ENCODE measurements at regions not wholly inside any gene's neighbourhood (a gene's known extent, or its start where the extent isn't known, plus 50 kb on each side); places are given as distances from the start of the nearest gene placed in this dataset.
"Not testable (repeated sequence)": the region's sequence is repeated elsewhere in the genome, so short reads cannot be mapped to it uniquely, and the experiment has no call there.

- DNase-seq, result not testable (repeated sequence)
Observed at GRCh38 chr1:148432318-148432717, 50.8 kb downstream of the PPIAL4G start.

- not testable (repeated sequence) for DNase-seq
Observed at GRCh38 chr1:148429856-148430255, 53.2 kb downstream of the PPIAL4G start.

GRCh38 chr1:148426940-148427611 lies 56.0 kb downstream of the PPIAL4G start:
- DNase-seq, result peak in 1 of 5 experiments; percentile 57

GRCh38 chr1:148426385-148426784 lies 56.7 kb downstream of the PPIAL4G start:
- DNase-seq, result not testable (repeated sequence)

- peak in 1 of 5 experiments; percentile 4 for DNase-seq
Observed at GRCh38 chr1:148424143-148425003, 58.7 kb downstream of the PPIAL4G start.

GRCh38 chr1:148422921-148423320 lies 60.2 kb downstream of the PPIAL4G start:
- not testable (repeated sequence) for DNase-seq

- DNase-seq, result not testable (repeated sequence)
Observed at GRCh38 chr1:148417241-148417640, 65.9 kb downstream of the PPIAL4G start.

GRCh38 chr1:148413385-148413784 lies 69.7 kb downstream of the PPIAL4G start:
- DNase-seq, result not testable (repeated sequence)

- not testable (repeated sequence) for DNase-seq
Observed at GRCh38 chr1:148404786-148405568, 78.1 kb downstream of the PPIAL4G start.

GRCh38 chr1:148403925-148404324 lies 79.2 kb downstream of the PPIAL4G start:
- not testable (repeated sequence) for DNase-seq

- not testable (repeated sequence) for DNase-seq
Observed at GRCh38 chr1:148403085-148403456, 80.0 kb downstream of the PPIAL4G start.

GRCh38 chr1:148402152-148403084 lies 80.7 kb downstream of the PPIAL4G start:
- DNase-seq, result peak; percentile 65 to 95 (median 80)

- DNase-seq, result peak in 1 of 5 experiments; percentile 63
Observed at GRCh38 chr1:148397516-148397915, 85.6 kb downstream of the PPIAL4G start.

- not testable (repeated sequence) for DNase-seq
Observed at GRCh38 chr1:148392505-148392904, 90.6 kb downstream of the PPIAL4G start.

- not testable (repeated sequence) for DNase-seq
Observed at GRCh38 chr1:148391323-148391722, 91.8 kb downstream of the PPIAL4G start.

- no peak for DNase-seq
Observed at GRCh38 chr1:148389027-148389339, 94.1 kb downstream of the PPIAL4G start.

- DNase-seq, result peak; percentile 59 to 97 (median 80)
Observed at GRCh38 chr1:148388260-148389026, 94.7 kb downstream of the PPIAL4G start.

GRCh38 chr1:148387949-148388259 lies 95.2 kb downstream of the PPIAL4G start:
- DNase-seq, result not testable (repeated sequence)

- not testable (repeated sequence) for DNase-seq
Observed at GRCh38 chr1:148387122-148387948, 95.8 kb downstream of the PPIAL4G start.

GRCh38 chr1:148386617-148387016 lies 96.5 kb downstream of the PPIAL4G start:
- DNase-seq, result no peak

All from T-helper 2 cell (primary cell).